Endothelial cell of umbilical vein (primary cell): ENCODE measurements at regions not wholly inside any gene's neighbourhood (a gene's known extent, or its start where the extent isn't known, plus 50 kb on each side); places are given as distances from the start of the nearest gene placed in this dataset.

Experiments
- BruUV-seq: library from RNA; stranded (reverse); fragments of 400-500 nt; replicated peaks from 2 replicates; lab custom pipeline; 2021; lab: Mats Ljungman, UMichigan
- CTCF ChIA-PET: fragments of 300-600, 350-600 bp; sonication (Branson Sonifier 250); formaldehyde crosslinking; loops from one replicate; lab custom pipeline; 2021; ENCODE audit warnings: antibody characterized with exemption, inconsistent platforms; lab: Charles Lee
- POLR2A ChIA-PET: fragments of 300-600, 350-600 bp; sonication (Branson Sonifier 250); formaldehyde crosslinking; loops from one replicate; lab custom pipeline; 2021; ENCODE audit warnings: antibody characterized with exemption, inconsistent platforms; lab: Charles Lee
- DNase-seq: peaks from one replicate; pipeline ENCODE4 v3.0.0-alpha.2; 2011; ENCODE audit warnings: low read depth, low spot score
- FAIRE-seq: peaks from 2 replicates; lab custom pipeline; 2011; peaks lifted over from hg19 to GRCh38; lab: Jason Lieb, UNC
- H2AFZ ChIP-seq: 2 replicates; pipeline ENCODE4 v1.6.0; 2012; ENCODE audit warnings: low read depth, low read length, control low read depth, inconsistent platforms
- H3K27ac ChIP-seq: 2 replicates; pipeline ENCODE4 v1.5.1; 2011; ENCODE audit warnings: low read depth, mild to moderate bottlenecking, control low read depth, low read length, moderate library complexity; ENCODE audit not compliant: insufficient read depth
- H3K27me3 ChIP-seq, 2 experiments: 2 replicates each; pipeline versions ENCODE4 v1.6.0 to v1.6.1; 2011; ENCODE audit warnings: low read length in 2 of 2, mixed read lengths in 1 of 2; ENCODE audit not compliant: control insufficient read depth in 2 of 2, insufficient read depth in 2 of 2
- H3K36me3 ChIP-seq, 2 experiments: 2 replicates in 1 of 2; 3 replicates in 1 of 2; pipeline ENCODE4 v1.5.1; 2011; ENCODE audit warnings: low read length in 2 of 2, mild to moderate bottlenecking in 1 of 2, moderate library complexity in 1 of 2; ENCODE audit not compliant: control insufficient read depth in 2 of 2, insufficient read depth in 2 of 2; ENCODE audit errors: extremely low read depth in 1 of 2
- H3K4me1 ChIP-seq: 3 replicates; pipeline ENCODE4 v1.5.1; 2011; ENCODE audit warnings: mild to moderate bottlenecking, low read length; ENCODE audit not compliant: control insufficient read depth, insufficient read depth; ENCODE audit errors: extremely low read depth
- H3K4me2 ChIP-seq: 2 replicates; pipeline ENCODE4 v1.6.1; 2011; ENCODE audit warnings: low read length, control low read depth, mixed read lengths; ENCODE audit not compliant: insufficient read depth
- H3K4me3 ChIP-seq, 3 experiments: fragments of 200-600 bp in 1 of 3; sonication (generic), shearing (Covaris generic) in 1 of 3; replicated peaks in 1 of 3; 2 replicates each; pipeline ENCODE4 v1.5.1; 2011 to 2016; ENCODE audit warnings: control low read depth in 3 of 3, low read length in 3 of 3, mild to moderate bottlenecking in 2 of 3, inconsistent platforms in 1 of 3, low read depth in 1 of 3, moderate library complexity in 1 of 3; ENCODE audit not compliant: insufficient read depth in 1 of 3
- H3K79me2 ChIP-seq: 2 replicates; pipeline ENCODE4 v1.6.0; 2012; ENCODE audit warnings: low read length, inconsistent platforms; ENCODE audit not compliant: control insufficient read depth, insufficient read depth
- H3K9ac ChIP-seq: replicated peaks from 2 replicates; pipeline ENCODE3; 2011; ENCODE audit warnings: low read length, control low read depth; ENCODE audit not compliant: insufficient read depth; ENCODE audit errors: extremely low read depth
- H3K9me1 ChIP-seq: replicated peaks from 3 replicates; pipeline ENCODE4 v1.6.0; 2011; ENCODE audit warnings: mild to moderate bottlenecking, low read length; ENCODE audit not compliant: control insufficient read depth, insufficient read depth; ENCODE audit errors: extremely low read depth
- H3K9me3 ChIP-seq: replicated peaks from 2 replicates; pipeline ENCODE4 v1.5.1; 2012; ENCODE audit warnings: low read length, inconsistent platforms; ENCODE audit not compliant: control insufficient read depth, insufficient read depth
- H4K20me1 ChIP-seq: replicated peaks from 2 replicates; pipeline ENCODE3; 2011; ENCODE audit warnings: mild to moderate bottlenecking, low read length; ENCODE audit not compliant: control insufficient read depth, insufficient read depth; ENCODE audit errors: extremely low read depth
- EZH2 ChIP-seq: IDR thresholded peaks from 2 replicates; pipeline ENCODE4 v1.6.1; 2012; ENCODE audit warnings: borderline replicate concordance, low read depth, mild to moderate bottlenecking, moderate library complexity, low read length, inconsistent platforms; ENCODE audit not compliant: severe bottlenecking
- GATA2 ChIP-seq: IDR thresholded peaks from 2 replicates; pipeline ENCODE4 v1.7.0; 2011; ENCODE audit warnings: low read depth, mild to moderate bottlenecking, moderate library complexity, mixed read lengths, low read length; ENCODE audit not compliant: insufficient read length, insufficient read depth
- MYC ChIP-seq: IDR thresholded peaks from one replicate; pipeline ENCODE4 v1.6.1; 2011; ENCODE audit warnings: mild to moderate bottlenecking, low read depth, low read length
- POLR2A ChIP-seq: IDR thresholded peaks from 2 replicates; pipeline ENCODE4 v1.6.1; 2012; ENCODE audit warnings: low read depth, mild to moderate bottlenecking, control low read depth, low read length
- POLR2AphosphoS5 ChIP-seq: IDR thresholded peaks from 2 replicates; pipeline ENCODE4 v1.6.1; 2012; ENCODE audit warnings: low read depth, mild to moderate bottlenecking, control low read depth, low read length, moderate library complexity; ENCODE audit not compliant: insufficient read depth
- dilution Hi-C: fragments of 300-500 bp; cut with MboI; formaldehyde crosslinking; loops from one replicate; pipeline ENCODE4 v1.15.0; 2019; ENCODE audit warnings: low sequenced_read_pairs; ENCODE audit not compliant: extremely low pct_ligation_motif_present
- intact Hi-C: fragments of 100-400 bp; cut with micrococcal nuclease; formaldehyde crosslinking; loops from one replicate; pipeline ENCODE4 v1.10.0; 2022
- TF ChIP-seq, protein P1 (sequence below), 2 donors: IDR thresholded peaks; 1 replicate in 1 of 2; 2 replicates in 1 of 2; pipeline ENCODE4 v1.5.1; 2011; ENCODE audit warnings: low read length in 2 of 2, mild to moderate bottlenecking in 2 of 2, moderate library complexity in 2 of 2, control low read depth in 1 of 2, inconsistent platforms in 1 of 2, low read depth in 1 of 2; ENCODE audit not compliant: insufficient read depth in 1 of 2; ENCODE audit errors: extremely low read depth in 1 of 2

DNA sequence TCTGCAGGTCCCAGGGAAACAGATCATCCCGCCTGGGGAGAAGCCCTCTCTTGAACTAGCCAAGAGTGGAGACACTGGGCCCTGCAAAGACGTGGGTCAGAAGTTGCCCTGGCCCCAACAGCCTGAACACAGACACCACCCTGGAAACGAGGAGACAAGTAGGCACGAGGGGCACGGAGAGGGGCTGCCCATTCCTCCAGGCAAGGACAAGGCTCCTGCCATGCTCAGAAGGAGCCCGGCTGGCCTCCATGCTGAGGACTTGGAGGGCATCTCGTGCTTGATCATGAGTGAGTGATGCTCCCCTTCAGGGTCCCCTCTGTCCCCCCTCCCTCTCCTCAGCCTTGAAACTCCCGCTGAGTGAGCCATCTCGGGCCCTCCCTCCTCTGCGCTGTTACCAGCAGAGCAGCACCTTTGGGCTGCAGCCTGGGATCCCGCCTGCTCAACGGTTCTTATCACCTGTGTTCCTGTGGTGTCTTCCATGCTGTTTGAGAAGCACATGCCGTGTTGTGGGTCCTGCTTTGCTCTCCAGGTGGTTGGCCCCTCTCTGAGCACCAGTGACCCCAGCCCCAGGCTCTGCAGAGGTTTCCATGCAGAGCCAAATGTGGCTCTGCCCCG lies 544.3 kb downstream of the TCERG1L start:
- dilution Hi-C loops (no loop called here), intact Hi-C loops (no loop called here)
- Histone ChIP-seq H3K9me1 (no peaks in the 10 kb centered on the region), H3K27ac (no peak overlapping the region), H3K9me3 (peaks cover 7% of the 10 kb centered on the region), H3K4me1 (no peaks in the 10 kb centered on the region), H2AFZ (no peak overlapping the region), H3K27me3 (no peaks in the 10 kb centered on the region), H3K4me3 (no peak overlapping the region), H4K20me1 (no peaks in the 10 kb centered on the region), H3K4me2 (no peak overlapping the region), H3K36me3 (no peaks in the 10 kb centered on the region), H3K79me2 (no peaks in the 10 kb centered on the region), H3K9ac (no peak overlapping the region)
- POLR2A ChIA-PET = no interaction called here
- CTCF ChIA-PET = no interaction called here
- no peak for TF ChIP-seq GATA2
- no peak for TF ChIP-seq POLR2A
- TF ChIP-seq, protein P1, sequence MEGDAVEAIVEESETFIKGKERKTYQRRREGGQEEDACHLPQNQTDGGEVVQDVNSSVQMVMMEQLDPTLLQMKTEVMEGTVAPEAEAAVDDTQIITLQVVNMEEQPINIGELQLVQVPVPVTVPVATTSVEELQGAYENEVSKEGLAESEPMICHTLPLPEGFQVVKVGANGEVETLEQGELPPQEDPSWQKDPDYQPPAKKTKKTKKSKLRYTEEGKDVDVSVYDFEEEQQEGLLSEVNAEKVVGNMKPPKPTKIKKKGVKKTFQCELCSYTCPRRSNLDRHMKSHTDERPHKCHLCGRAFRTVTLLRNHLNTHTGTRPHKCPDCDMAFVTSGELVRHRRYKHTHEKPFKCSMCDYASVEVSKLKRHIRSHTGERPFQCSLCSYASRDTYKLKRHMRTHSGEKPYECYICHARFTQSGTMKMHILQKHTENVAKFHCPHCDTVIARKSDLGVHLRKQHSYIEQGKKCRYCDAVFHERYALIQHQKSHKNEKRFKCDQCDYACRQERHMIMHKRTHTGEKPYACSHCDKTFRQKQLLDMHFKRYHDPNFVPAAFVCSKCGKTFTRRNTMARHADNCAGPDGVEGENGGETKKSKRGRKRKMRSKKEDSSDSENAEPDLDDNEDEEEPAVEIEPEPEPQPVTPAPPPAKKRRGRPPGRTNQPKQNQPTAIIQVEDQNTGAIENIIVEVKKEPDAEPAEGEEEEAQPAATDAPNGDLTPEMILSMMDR (IDR thresholded peaks at IDR 0.05; ENCODE audit: extremely low read depth in 1 of 2, insufficient read depth in 1 of 2, low read depth in 1 of 2, low read length in 2 of 2) = no peak
- TF ChIP-seq EZH2 = no peak
- TF ChIP-seq POLR2AphosphoS5 = no peak
- no peak for TF ChIP-seq MYC
- DNase-seq (no peak), FAIRE-seq (no peak)
- no TSS peak for BruUV-seq
